Activated CD8-positive, alpha-beta memory T cell treated with anti-CD3 and anti-CD28 coated beads, Interleukin-2, amount 50 U/mL, for 4 hours (primary cell): ENCODE measurements at regions not wholly inside any gene's neighbourhood (a gene's known extent, or its start where the extent isn't known, plus 50 kb on each side); places are given as distances from the start of the nearest gene placed in this dataset.
"Not testable (repeated sequence)": the region's sequence is repeated elsewhere in the genome, so short reads cannot be mapped to it uniquely, and the experiment has no call there.

ENCODE experiments used
- DNase-seq: peaks from one replicate; pipeline ENCODE4 v3.0.0-alpha.2; 2020

- DNase-seq = not testable (repeated sequence)
Observed at GRCh38 chr13:111702059-111702458, 364.9 kb upstream of the SOX1 start.
